ENCODE measurements at regions not wholly inside any gene's neighbourhood (a gene's known extent, or its start where the extent isn't known, plus 50 kb on each side); places are given as distances from the start of the nearest gene placed in this dataset.

DNA sequence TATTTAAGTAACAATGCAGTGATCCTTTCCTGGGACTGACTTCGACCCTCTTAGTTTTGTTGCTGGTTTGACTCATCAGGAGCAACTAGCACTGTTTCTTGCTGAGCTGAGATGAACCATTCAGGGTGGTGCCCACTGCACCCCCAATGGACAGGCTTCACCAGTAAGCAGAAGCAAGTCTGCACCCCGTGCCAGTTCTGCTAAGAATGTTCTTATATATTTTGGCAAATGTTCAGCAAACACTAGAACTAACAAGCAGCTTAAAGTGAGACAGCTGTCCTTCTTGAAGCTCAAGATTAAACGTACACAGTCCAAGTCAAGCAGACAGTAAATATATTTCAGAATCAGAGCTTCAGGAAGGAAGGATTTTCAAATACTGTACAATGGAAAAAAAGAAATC is 561.3 kb upstream of the CDH4 start:
- DNase-seq (ENCODE audit: low spot score in 2 of 2), result no peak
- TF ChIP-seq, protein P1, sequence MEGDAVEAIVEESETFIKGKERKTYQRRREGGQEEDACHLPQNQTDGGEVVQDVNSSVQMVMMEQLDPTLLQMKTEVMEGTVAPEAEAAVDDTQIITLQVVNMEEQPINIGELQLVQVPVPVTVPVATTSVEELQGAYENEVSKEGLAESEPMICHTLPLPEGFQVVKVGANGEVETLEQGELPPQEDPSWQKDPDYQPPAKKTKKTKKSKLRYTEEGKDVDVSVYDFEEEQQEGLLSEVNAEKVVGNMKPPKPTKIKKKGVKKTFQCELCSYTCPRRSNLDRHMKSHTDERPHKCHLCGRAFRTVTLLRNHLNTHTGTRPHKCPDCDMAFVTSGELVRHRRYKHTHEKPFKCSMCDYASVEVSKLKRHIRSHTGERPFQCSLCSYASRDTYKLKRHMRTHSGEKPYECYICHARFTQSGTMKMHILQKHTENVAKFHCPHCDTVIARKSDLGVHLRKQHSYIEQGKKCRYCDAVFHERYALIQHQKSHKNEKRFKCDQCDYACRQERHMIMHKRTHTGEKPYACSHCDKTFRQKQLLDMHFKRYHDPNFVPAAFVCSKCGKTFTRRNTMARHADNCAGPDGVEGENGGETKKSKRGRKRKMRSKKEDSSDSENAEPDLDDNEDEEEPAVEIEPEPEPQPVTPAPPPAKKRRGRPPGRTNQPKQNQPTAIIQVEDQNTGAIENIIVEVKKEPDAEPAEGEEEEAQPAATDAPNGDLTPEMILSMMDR (IDR thresholded peaks at IDR 0.05), result no peak
- Histone ChIP-seq H3K27me3 (no peaks in the 10 kb centered on the region), H3K4me1 (no peaks in the 10 kb centered on the region), H3K27ac (no peak overlapping the region), H3K4me3 (no peak overlapping the region), H3K9me3 (no peaks in the 10 kb centered on the region), H3K36me3 (no peaks in the 10 kb centered on the region)
- intact Hi-C loops (cut with DNase I), result no loop called here

DNA sequence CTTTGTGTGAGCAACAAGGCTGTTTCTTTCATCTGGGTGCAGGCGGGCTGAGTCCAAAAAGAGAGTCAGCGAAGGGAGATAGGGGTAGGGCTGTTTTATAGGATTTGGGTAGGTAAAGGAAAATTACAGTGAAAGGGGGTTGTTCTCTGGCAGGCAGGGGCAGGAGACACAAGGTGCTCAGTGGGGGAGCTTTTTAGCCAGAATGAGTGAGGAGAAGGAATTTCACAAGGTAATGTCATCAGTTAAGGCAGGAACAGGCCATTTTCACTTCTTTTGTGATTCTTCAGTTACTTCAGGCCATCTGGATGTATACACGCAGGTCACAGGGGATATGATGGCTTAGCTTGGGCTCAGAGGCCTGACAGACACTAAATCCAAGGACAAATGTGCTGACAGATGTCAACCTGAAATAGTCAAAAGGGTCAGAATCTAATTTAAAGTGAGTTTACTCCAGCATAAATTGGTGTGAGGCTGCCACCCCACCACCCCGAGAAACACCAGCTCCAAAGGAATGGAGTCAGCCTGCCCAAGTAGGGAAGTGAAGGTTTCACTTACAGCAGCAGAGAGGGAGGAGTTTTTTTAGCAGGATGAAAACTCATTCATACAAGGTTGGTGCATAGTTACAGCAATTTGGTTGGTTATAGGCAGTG is 560.0 kb upstream of the CDH4 start:
- intact Hi-C loops (cut with DNase I), result no loop called here

DNA sequence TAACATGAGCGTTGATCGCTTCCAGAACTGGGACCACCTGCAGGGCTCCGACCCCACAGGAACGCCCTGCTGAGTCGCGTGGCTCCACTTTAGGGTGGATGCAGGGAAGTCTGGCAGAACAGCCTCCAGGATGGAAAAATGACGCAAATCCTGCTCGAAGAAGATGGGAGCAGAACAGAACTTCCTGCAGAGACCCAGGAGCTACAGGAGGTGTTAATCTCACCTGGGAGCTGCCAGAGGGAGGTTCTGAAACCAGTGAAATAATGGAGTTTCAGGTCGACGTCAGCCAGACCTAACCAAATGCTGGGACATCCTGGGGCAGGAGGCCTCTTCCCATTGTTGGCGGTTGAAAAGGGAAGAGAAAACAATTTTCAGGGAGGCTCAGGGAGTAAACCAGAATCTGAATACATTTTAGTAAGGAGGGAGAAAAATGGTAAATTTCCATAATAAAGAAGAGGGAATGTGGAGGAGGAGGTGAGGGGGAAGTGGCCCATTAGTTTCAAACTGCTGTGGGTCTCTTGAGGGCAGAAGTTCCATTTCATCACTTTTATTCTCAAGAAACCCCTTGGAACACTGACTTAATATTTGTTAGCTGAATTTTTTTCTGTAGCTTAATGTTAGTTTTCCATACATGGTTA is 558.4 kb upstream of the CDH4 start:
- DNase-seq (ENCODE audit: low spot score in 2 of 2), result no peak
- Histone ChIP-seq H3K27ac (no peak overlapping the region), H3K36me3 (no peaks in the 10 kb centered on the region), H3K9me3 (no peaks in the 10 kb centered on the region), H3K27me3 (no peaks in the 10 kb centered on the region), H3K4me1 (no peaks in the 10 kb centered on the region), H3K4me3 (no peak overlapping the region)
- TF ChIP-seq, protein P1 (IDR thresholded peaks at IDR 0.05), result no peak
- intact Hi-C loops (cut with DNase I), result no loop called here

More for the DNA sequence above, 560.0 kb upstream of the CDH4 start:
- TF ChIP-seq, protein P1 (IDR thresholded peaks at IDR 0.05), result no peak
- H3K27me3 ChIP-seq, result no peaks in the 10 kb centered on the region
- no peaks in the 10 kb centered on the region for H3K9me3 ChIP-seq
- H3K4me1 ChIP-seq, result no peaks in the 10 kb centered on the region
- no peak overlapping the region for H3K27ac ChIP-seq
- no peaks in the 10 kb centered on the region for H3K36me3 ChIP-seq
- no peak for DNase-seq (ENCODE audit: low spot score in 2 of 2)
- no peak overlapping the region for H3K4me3 ChIP-seq

DNA sequence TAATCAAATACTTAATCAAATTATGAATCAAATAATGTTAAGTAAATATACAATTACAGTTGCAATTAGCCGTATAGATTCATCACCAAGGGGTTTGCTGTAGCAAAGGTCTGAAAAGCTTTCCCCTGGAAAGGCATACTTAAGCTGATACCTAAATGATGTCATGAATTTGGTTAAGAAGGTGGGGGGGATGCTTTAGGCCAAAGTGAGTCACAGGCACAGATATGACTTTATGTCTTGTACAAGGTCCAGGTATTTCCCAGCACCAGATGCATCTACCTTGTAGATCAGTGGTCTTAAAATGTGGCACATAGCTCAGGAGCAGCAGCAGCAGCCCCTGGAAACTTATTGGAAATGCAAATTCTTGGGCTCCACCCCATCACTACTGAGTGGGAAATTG is 557.3 kb upstream of the CDH4 start:
- TF ChIP-seq, protein P1 (IDR thresholded peaks at IDR 0.05), result no peak
- H3K4me3 ChIP-seq, result no peak overlapping the region
- intact Hi-C loops (cut with DNase I), result no loop called here

DNA sequence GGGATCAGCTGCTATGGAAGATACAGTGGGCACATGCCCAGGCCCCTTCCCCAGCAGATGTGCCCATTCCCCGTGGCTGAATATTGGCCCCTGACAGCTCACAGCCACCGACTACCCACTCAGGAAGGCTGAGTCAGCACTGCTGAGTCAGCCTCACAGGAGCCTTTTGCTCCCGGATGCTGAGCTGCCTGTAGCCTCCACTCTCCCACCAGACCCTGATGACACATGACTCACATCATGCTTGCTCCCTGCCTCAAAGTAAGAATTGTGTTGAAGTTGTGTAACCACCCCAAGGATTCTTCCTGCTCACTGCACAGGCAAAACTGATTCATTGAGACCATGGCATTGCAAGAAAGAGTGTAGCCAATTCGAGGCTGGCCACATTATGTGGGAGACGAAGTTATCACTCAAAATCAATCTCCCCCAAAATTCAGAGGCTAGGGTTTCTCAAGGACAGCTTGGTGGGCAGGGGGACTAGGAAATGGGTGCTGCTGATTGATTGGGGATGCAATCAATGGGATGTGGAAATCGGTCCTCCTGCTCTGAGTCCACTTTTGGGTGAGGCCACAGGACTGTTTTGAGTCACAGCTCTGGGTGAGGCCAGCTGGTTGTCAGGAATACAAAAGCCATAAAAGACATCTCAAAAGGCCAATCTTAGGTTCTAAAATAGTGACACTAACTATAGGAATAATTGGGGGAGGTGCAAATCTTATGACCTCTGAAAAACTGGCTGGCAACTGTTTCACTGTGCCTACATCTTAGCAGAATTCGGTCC is 556.6 kb upstream of the CDH4 start:
- Histone ChIP-seq H3K9me3 (no peaks in the 10 kb centered on the region), H3K4me1 (no peaks in the 10 kb centered on the region), H3K27me3 (no peaks in the 10 kb centered on the region)

More for the DNA sequence above, 557.3 kb upstream of the CDH4 start:
- Histone ChIP-seq H3K27me3 (no peaks in the 10 kb centered on the region), H3K9me3 (no peaks in the 10 kb centered on the region), H3K36me3 (no peaks in the 10 kb centered on the region), H3K4me1 (no peaks in the 10 kb centered on the region), H3K27ac (no peak overlapping the region)
- DNase-seq (ENCODE audit: low spot score in 2 of 2), result no peak

More for the DNA sequence above, 556.6 kb upstream of the CDH4 start:
- Histone ChIP-seq H3K4me3 (no peak overlapping the region), H3K27ac (no peak overlapping the region), H3K36me3 (no peaks in the 10 kb centered on the region)
- TF ChIP-seq, protein P1 (IDR thresholded peaks at IDR 0.05), result no peak
- intact Hi-C loops (cut with DNase I), result no loop called here
- DNase-seq (ENCODE audit: low spot score in 2 of 2), result no peak

All from ascending aorta (tissue), 2 donors.